BJ (cell line): ENCODE measurements at regions not wholly inside any gene's neighbourhood (a gene's known extent, or its start where the extent isn't known, plus 50 kb on each side); places are given as distances from the start of the nearest gene placed in this dataset.
A peak's percentile ranks its signal among the peaks of the same experiment; 100 is the strongest.

Experiments
- CTCF ChIA-PET: fragments of 350-600 bp; formaldehyde crosslinking; extraction: SDS; loops from one replicate; lab custom pipeline; 2021; ENCODE audit warnings: antibody characterized with exemption, inconsistent platforms; lab: Yijun Ruan, JAX
- POLR2A ChIA-PET: fragments of 300-600 bp; sonication (Branson Sonifier 250); formaldehyde crosslinking; extraction: SDS; loops from one replicate; lab custom pipeline; 2021; ENCODE audit warnings: antibody characterized with exemption; lab: Charles Lee
- DNase-seq: peaks from one replicate; pipeline ENCODE4 v3.0.0-alpha.2; 2011; ENCODE audit warnings: low read depth
- H3K27me3 ChIP-seq: 2 replicates; pipeline ENCODE4 v1.6.0; 2011; ENCODE audit warnings: low read length; ENCODE audit not compliant: control insufficient read depth, insufficient read depth
- H3K36me3 ChIP-seq: 2 replicates; pipeline ENCODE4 v1.5.1; 2011; ENCODE audit warnings: low read length; ENCODE audit not compliant: control insufficient read depth, insufficient read depth
- H3K4me3 ChIP-seq: 2 replicates; pipeline ENCODE4 v1.5.1; 2011; ENCODE audit warnings: low read depth, mild to moderate bottlenecking, control low read depth, low read length
- CTCF ChIP-seq: IDR thresholded peaks from 2 replicates; pipeline ENCODE4 v1.5.1; 2011; ENCODE audit warnings: low read depth, mild to moderate bottlenecking, control low read depth, inconsistent platforms, low read length, moderate library complexity; ENCODE audit not compliant: insufficient read depth

- DNase-seq, result no peak
- no peak for TF ChIP-seq CTCF
- no peaks in the 10 kb centered on the region for H3K36me3 ChIP-seq
- H3K27me3 ChIP-seq, result no peaks in the 10 kb centered on the region
- H3K4me3 ChIP-seq, result no peak overlapping the region
- ChIA-PET POLR2A (interaction anchor here (0.6 kb wide), 2 partner anchors 657 to 659 kb away, joined by 3 to 7 read pairs; no protein-coding TSS in a partner anchor), CTCF (interaction anchor here (0.6 kb wide), 1 partner anchor 8 kb away, joined by 4 read pairs; no protein-coding TSS in a partner anchor)
These were observed 221.0 kb upstream of the MMADHC start for GRCh38 chr2:149808556-149808955.

- Histone ChIP-seq H3K4me3 (no peak overlapping the region), H3K36me3 (no peaks in the 10 kb centered on the region), H3K27me3 (no peaks in the 10 kb centered on the region)
- ChIA-PET CTCF (no interaction called here), POLR2A (no interaction called here)
- DNase-seq, result no peak
- no peak for TF ChIP-seq CTCF
These were observed 219.1 kb upstream of the MMADHC start for GRCh38 chr2:149806651-149807050.

- H3K36me3 ChIP-seq, result no peaks in the 10 kb centered on the region
- DNase-seq, result no peak
- TF ChIP-seq CTCF, result no peak
- ChIA-PET CTCF (interaction anchor here (0.6 kb wide), 1 partner anchor 8 kb away, joined by 4 read pairs; no protein-coding TSS in a partner anchor), POLR2A (no interaction called here)
- no peak overlapping the region for H3K4me3 ChIP-seq
- H3K27me3 ChIP-seq, result no peaks in the 10 kb centered on the region
These were observed 213.3 kb upstream of the MMADHC start for GRCh38 chr2:149800624-149801542.

- CTCF ChIA-PET, result no interaction called here
- Histone ChIP-seq H3K36me3 (no peaks in the 10 kb centered on the region), H3K4me3 (no peak overlapping the region), H3K27me3 (no peaks in the 10 kb centered on the region)
- TF ChIP-seq CTCF, result peak; percentile 39
- DNase-seq, result no peak
- POLR2A ChIA-PET, result no interaction called here
These were observed 211.6 kb upstream of the MMADHC start for GRCh38 chr2:149799013-149799705.

GRCh38 chr2:149797030-149797429, 209.5 kb upstream of the MMADHC start:
- CTCF ChIA-PET, result interaction anchor here (0.7 kb wide), 1 partner anchor 10 kb away, joined by 3 read pairs; no protein-coding TSS in a partner anchor
- TF ChIP-seq CTCF, result no peak
- Histone ChIP-seq H3K36me3 (no peaks in the 10 kb centered on the region), H3K4me3 (no peak overlapping the region), H3K27me3 (no peaks in the 10 kb centered on the region)
- POLR2A ChIA-PET, result no interaction called here
- no peak for DNase-seq
